GM21737 (cell line): ENCODE measurements at regions not wholly inside any gene's neighbourhood (a gene's known extent, or its start where the extent isn't known, plus 50 kb on each side); places are given as distances from the start of the nearest gene placed in this dataset.

Experiments used
- ATAC-seq: cut with Tn5 transposase; IDR thresholded peaks from one replicate; pipeline ENCODE4 v1.9.1; 2021; ENCODE audit warnings: mild to moderate bottlenecking, moderate library complexity; ENCODE audit not compliant: unreplicated experiment

DNA sequence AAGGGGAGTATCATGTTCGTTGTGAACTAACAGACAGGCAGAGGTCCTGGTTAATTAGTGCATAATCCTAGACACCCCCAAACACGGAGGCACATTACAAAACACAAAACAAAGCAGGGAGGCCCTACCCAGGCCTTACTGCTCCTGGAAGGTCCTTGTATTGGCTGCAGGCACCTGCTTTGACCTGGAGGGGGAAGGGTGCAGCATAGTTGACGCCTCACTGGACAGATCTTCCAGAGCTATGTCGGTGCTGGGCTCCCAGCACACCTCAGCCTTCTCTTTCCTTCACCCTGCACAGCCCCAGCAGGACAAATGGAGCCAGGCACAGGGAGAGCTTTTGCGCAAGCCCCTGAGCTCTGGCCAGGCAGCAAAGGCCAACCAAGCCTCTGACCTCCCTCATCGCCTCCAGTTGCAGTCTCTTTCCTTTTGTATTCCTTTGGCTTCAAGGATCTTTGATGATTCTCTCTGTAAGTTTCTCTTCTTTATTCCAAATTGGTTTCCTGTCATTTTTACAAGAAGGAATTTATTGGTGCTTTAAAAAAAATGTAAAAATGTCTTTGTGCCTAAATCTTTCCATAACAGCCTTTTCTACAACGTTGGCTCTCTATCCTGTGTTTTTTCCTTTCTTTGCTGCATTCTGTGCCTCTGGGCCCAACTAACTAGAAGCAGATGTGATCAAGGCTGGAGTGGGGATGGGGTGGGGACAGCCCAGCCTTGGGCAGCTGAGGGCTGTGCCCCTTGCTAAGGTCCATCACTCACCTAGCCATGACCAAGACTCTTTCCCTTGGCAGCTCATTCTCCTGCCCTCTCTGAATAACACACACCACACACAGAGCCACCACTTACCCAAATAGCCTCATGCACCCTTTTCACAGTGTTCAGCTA lies 317.1 kb upstream of the NPVF start:
- no peak for ATAC-seq

DNA sequence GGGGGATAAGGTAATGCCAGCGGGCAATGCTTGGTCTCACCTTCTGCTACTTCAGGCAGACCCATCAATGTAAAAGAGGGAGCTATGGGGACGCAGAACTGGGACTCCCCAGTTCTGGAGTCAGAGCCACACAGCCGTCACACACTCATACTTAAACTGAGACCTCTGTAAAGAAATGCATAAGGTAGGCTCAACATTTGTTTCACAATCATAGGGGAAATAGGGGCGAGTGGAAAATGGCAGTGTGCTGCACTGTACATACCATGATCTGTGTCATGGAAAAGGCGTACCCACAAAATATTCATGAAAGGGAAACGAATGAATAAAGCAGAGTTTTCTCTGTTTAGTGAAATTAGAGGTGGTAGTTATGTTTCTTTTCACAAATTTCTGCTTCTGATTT lies 318.0 kb upstream of the NPVF start:
- no peak for ATAC-seq

DNA sequence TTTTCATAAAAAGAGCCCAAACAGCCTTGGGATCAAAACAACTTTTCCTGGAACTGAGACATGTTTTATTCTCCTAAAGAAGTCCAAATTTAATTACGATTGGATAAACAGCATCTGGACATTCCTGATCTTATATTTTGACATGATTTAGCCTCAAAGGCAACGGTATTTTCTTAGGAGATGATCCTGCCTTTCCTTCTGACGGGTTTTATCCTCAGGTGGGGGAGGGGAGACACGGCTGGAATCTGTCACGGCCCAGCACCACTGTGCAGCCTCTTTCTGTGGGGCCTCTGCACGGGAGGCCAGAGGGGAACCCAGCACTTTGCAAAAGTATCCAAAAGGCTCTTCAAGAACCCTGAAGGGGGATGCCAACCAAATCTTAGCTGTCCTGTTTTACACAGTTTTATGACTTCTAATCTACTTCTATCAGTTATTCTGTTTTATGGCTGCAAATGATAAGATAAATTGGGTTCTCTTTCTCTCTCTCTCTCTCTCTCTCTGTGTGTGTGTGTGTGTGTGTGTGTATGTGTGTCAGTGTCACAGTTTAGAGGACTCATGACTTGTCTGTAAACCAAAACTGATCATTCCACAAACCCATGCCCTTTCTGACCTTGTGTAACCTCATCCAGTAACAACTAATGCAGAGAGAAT lies 321.1 kb upstream of the NPVF start:
- ATAC-seq: no peak

DNA sequence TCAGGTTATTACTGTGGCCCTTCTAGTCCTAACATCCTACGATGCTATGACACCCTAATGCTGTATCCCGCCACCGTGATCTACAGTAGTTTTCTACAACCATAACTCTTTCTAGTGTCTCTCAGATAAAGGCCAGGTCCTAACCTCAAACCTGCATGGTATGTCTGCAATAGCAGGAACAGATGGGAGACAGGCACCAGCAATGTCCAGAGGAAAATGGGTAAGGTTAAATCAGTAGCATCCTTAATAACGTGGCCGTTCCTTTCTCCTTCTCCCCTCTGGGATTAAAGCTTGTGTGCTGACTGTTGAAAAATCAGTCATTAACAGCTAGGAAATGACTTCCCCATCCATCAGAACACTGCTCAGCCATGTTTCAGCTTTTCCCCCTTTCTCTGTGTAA lies 321.9 kb upstream of the NPVF start:
- no peak for ATAC-seq

DNA sequence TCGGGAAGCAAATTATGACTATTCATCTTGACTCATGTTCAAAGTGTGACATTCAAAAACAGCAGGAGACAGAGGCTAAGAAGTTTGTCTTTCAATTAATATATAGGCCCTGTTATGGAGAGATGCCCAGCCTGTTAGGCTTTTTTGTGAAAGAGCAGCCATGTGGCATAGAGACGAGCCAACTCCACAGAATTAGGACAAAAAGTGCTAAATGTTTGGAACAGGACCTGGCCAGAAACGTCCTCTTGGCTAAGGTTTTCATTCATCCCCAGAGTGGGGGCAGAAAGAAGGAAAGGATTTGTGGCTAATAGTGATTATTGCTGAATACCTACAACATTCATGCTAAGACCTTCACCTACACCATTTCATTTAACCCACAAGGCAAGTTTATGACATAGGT lies 324.7 kb upstream of the NPVF start:
- ATAC-seq: no peak

DNA sequence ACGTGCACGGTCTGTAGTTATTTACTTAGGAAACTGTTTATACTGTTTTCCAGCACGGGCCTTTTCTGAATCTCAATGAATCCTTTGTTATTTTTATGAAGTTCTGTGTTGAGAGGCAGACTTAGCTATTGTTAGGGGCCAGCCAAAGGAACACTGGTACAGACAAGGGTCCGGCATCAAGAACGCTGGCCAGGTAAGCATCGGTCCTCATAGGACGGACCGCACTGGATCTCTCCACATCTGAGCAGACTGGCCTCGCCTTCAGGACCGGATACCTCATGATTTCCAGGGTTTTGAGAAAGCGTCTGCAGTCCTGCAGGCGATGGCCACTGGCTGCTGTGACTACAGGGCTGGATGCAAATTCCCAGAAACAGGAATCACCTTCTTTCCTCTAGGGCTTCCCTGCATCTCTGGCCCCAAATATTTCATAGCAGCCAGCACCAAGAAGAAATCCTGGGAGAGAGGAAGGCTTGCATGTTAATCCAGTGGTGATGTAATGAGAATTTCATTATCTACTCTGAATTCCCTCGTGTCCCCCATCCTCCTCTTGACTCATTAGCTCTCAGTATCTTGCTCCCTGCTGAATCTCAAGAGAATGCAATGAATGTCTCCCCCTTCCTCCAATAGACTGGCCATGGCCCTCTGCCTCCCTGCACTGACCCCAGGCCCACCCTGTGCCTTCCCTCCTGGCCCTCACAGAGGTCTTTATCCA lies 325.4 kb upstream of the NPVF start:
- no peak for ATAC-seq

DNA sequence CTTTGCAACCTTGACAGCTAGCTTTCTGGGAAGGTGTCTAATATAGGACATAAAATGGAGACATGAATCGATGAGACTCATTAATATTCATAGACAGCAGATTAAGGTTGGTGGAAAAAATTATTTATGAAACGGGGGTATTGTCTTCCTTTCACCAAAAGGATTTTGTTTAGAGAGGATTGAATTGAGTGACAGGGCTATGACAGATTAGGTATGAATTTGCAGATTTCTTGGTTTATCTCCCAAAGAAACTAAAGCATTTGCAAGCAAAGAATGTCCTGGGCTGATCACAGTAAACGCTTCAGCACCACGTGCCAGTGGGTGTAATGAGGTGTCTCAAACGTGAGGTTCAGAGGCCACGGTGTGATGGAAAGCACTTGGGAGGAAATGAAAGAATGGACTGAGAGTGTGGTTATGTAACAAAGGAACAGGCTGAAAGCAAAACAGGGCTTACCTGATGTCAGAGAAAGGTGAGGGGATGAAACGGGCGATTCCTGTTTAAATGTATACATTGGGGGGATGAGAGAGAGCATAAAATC lies 329.2 kb upstream of the NPVF start:
- no peak for ATAC-seq

DNA sequence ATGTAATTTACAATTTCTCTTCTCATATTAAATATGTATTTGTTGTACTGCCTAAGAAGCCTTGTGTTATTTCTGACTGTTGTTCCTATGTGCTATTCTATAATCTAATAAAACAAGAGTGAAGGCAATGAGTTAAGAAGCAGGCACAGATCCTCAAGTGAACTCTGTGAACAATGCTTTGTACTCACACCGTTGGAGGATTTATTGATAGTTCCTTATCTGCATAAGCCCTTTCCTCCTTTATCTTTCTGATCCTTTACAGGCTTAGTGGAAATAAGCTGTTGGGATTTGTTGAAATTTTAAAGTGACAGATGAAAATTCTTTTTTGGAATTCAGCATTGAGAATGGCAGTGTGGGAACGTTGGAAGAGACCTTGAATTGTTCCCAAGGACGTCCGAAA lies 329.6 kb upstream of the NPVF start:
- ATAC-seq: no peak

DNA sequence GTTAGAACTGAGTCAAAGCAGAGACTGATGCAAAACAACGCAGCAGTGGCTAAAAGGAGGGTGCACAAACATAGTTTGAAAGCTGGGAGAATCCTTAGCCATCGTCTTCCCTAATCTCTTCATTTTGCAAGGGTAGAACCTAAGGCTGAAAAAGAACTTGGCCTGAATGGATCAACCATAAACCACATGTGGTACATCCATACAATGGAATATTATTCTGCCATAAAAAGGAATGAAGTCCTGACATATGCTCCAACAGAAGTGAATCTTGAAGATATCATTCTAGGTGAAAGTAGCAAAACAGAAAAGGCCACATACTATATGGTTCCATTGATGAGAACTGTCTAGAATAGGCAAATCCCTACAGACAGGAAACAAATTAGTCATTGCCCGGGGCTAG lies 330.3 kb upstream of the NPVF start:
- ATAC-seq: no peak

DNA sequence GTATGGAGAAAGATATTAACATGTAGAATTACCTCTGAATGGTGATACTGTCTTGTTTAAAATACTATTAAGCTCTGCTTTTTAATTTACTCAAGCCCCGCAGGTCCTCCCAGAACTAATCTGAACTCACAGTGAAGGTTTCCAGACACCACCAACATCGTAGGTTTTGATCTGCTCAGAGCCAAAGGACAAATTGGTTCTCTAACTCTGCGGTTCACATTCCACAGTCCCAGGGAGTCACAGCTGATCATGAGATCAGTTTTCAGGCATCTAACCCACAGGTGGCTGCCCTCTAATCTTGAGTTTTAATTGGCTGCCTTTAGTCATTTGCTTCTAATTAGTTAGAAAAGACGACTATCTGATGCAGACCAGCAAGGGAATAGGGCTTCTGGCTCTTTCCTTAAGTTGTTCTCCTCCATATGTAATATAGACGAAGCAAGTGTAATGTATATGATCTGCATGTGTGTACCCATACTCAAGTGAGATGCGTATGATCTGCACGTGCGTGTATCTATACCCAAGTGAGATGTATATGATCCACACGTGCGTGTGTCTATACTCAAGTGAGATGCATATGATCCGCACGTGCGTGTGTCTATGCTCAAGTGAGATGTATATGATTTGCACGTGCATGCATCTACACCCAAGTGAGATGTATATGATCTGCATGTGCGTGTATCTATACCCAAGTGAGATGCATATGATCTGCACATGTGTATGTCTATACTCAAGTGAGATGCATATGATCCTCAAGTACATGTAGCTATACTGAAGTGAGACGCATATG lies 331.5 kb upstream of the NPVF start:
- no peak for ATAC-seq

DNA sequence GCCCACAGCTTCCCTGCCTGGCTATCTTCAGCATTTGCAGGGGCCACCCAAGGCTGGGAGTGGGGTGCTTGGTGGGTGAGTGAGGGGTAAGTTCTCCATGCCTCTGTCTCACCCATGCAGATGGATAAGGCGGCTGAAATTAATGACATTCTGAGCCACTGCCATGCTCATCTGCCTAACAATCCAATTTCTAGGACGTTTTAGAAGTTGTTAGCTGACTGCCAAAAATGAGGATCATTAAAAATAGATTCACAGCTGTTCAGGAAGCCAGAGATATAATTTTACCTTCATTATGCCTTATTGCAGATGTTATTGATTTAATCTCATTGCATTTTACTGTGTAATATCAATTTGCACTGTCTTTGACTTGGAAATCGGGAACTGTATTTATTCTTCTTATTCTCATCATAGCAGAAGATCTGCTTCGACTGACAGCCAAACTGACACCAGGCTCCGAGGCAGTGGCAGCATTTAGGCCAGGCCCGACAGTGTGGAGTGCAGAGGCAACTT lies 334.4 kb upstream of the NPVF start:
- no peak for ATAC-seq

DNA sequence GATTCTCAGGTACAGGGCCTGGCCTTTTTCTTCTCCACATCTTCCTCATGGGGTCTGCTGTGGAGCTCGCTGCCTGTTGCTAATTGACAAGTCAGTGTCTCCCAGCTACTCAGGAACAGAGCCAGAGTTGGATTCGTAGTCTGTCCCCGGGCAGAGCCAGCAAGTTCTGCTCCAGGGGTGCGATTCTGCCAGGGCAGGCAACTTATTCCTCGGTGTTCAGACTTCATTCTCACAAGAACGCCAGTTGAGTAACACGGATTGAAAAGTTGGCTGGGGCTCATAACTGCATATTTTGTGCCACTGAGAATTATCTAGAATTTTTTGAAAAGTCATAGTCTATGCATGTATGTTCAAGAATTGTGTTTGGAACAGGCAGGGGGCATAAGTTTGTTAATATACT lies 336.7 kb upstream of the NPVF start:
- no peak for ATAC-seq

DNA sequence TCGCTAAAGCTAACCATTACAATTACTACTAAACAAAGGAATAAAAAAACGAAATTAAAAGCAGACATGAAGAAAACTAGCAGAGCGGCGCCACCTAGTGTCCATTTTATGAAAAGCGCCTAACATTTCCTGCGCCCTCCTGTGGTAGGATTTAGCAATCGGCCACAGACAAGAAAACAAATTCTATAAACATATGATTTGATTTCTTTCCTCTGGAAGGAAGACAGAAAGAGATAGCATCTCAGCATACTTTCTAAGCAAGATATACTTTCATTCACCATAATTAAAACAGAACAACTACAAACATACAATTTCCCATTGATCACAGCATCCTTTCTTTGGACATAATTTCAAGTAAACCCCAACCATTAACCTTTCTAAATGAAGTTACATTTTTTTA lies 337.7 kb upstream of the NPVF start:
- ATAC-seq: no peak

DNA sequence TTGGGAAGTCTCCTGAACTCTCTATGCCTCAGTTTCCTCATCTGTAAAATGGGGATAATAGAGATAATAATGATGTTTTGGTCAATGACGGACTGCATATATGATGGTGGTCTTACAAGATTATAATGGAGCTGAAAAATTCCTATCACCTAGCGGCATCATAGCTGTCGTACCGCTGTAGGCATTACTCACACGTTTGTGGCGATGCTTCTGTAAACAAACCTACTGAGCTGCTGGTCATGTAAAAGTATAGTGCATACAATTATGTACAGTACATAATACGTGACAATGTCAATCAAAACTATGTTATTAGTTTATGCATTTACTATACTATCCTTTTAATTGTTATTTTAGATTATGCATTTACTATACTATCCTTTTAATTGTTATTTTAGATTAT lies 339.1 kb upstream of the NPVF start:
- ATAC-seq: no peak

DNA sequence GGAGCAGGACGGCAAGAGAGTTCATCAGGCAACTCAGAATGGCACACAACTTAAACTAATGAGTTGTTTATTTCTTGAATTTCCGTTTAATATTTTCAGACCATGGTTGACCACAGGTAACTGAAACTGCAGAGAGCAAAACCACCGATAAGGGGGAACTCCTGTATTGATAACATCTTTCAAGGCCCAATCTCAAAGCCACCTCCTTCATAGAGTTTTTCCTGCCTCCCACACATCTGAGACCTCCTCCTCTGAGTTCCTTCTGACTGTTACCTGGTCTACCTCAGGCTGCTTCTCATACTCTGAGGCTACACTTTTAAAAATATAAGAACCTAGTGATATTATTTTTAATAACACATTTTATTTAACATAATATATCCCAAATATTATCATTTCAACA lies 341.5 kb upstream of the NPVF start:
- ATAC-seq: no peak

DNA sequence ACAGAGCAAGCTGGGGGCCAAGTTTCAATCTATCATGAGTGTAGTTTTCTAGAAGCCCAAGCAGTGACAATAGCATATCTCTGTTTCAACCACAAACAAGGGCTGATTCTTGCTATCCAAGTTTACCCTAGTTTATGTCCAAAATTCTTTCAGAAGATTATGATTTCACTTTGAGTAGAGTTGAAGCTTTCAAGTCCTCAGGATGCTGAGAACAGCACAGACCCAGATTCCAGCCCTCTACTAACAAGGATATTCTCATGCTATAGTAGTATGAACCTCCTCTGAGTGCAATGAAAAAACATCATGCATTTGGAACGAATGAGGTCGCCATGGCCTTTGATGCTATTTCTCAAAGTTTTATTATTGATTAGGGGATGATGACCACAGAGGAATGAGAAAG lies 344.1 kb upstream of the NPVF start:
- ATAC-seq: no peak

DNA sequence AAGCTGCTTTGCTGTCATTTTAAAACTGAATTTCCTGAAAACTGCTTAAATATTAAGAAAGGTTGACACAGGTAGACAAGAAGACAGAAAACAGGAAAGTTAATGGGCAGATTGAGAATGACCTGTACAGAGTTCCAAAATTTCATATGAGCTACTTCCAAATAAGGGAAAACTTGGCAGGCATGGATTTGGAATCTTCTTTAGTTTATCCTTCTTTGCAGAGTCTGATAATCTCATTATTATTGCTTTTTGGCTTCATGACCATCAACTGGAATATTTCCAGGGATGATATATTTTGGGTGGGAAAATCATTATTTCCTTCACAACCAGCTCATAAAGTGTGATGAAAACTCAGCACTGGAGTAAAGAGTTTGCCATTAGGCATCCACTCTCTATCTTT lies 346.5 kb upstream of the NPVF start:
- ATAC-seq: no peak

DNA sequence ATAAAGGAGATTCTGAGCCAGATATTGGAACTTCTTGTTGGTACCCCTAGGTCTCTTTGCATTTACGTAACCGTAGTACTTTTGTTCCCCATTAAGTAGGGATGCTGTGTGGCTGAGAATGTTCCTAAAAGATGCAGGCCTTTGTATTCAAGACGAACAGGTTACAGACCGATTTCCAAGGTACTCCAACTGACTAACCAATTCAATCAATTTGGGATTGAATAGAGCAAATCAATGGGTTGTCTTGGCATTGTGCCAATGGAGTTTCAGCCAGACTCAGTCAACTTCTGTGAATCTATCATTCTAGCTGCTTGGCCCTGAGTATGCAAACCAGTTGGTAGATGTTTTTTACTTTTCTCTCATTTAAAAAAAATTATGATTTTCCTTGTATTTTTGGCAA lies 347.3 kb upstream of the NPVF start:
- ATAC-seq: no peak

DNA sequence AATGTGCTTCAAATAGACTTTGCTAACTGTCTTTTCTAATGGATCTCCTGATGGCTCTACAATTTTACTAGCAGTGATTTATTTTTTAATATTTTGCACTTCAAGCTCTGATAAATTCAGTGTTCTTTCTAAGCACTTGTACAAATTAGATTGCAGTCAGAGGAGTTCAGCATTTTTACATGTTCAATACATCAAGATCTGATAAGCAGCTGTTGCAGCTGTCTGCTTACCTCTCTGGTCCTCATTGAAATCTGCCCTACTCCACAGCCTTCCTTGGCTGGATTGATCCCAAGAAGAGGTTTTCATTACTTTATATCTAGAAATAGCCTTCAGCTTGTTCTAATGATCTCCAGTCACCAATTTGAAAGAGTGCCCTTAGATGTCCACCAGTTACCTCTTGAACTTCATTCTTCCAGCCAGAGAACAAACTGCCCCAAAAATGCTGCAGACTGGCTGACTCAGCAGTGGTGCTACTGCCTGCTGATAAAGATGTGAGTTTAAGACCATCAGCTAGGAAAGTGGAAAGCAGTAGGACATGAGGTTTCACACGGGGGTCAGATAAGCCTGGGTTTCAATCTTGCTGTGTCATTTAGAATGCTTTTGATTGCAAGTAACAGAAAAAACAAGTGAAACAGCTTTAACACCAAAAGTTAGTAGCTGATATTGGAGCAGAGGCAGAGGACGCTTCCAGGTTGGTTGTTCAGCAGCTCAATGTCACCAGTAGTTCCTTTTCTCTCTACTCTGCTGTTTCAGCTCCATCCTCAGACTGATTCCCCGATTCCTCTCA lies 350.9 kb upstream of the NPVF start:
- no peak for ATAC-seq

DNA sequence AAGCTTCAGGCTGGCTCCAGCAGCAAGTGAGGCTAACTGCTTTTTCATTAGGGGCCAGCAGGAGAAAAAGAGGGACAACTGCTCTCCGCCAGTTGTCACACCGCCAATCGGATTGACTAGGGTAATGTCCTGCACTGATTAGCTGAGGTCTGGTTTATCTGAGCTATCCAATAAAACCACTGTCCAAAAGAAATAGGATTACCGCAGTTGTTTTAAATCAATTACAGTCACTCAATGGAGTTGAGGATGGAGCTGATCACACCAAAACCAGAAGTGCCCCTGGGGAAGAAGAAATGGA lies 351.4 kb upstream of the NPVF start:
- no peak for ATAC-seq
